ENCODE measurements at regions not wholly inside any gene's neighbourhood (a gene's known extent, or its start where the extent isn't known, plus 50 kb on each side); places are given as distances from the start of the nearest gene placed in this dataset.

GRCh38 chr5:167208911-167209310 is 1082.5 kb upstream of the WWC1 start:
- DNase-seq (ENCODE audit: insufficient read length, low spot score) = peak; percentile 25
- FAIRE-seq = no peak
- no peak for TF ChIP-seq POLR2A (IDR thresholded peaks at IDR 0.05; ENCODE audit: low read depth, low read length)

DNA sequence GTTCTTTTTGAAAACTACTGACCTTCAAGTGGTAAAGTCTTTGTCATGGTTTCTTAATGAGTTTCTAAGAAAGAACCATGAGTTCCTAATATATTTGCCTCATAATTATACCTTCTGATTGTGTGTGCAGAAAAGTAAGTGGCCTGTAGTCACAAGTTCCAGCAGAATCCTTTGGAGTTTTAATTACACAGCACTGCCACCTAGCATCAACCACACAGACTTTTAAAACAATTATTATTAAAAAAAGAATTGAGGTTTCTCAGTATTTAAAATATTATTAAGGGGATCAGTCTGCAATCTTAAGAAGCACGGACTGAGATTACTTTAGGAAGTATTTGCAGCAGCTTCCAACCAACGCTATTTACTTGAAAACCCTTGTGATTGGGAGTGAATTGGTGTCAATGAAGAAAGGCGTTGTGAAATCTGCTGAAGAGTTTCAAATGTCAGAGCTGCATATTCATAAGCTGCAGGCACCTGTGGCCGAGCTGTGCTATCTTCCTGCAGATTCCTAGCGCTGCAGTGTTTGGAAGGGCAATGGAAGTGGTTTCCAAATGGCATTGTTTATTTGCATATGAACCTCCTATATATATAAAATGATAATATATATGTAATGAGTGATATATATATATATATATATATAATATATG is 1074.2 kb upstream of the WWC1 start:
- DNase-seq (ENCODE audit: insufficient read length, low spot score) = no peak
- no peak for TF ChIP-seq POLR2A (IDR thresholded peaks at IDR 0.05; ENCODE audit: low read depth, low read length)
- FAIRE-seq = no peak

DNA sequence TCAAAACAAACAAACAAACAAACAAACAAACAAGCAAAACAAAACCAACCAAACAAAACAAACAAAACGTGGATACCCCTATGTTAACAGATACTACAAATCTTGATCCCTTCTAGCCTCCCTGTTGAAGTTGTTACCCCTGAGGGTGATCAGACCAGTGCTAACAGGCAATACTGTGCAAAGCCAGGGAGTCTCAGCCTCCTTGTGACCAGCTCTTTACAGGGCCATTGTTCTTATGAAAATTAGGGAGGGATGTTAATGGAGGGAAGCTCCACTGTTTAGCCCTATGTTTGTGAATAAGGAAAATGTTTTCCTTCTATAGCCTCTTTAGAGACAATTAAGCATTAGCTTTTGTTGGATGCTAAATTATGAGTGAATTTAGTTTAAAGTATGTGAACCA is 1072.1 kb upstream of the WWC1 start:
- no peak for TF ChIP-seq POLR2A (IDR thresholded peaks at IDR 0.05; ENCODE audit: low read depth, low read length)
- DNase-seq (ENCODE audit: insufficient read length, low spot score) (no peak), FAIRE-seq (no peak)

DNA sequence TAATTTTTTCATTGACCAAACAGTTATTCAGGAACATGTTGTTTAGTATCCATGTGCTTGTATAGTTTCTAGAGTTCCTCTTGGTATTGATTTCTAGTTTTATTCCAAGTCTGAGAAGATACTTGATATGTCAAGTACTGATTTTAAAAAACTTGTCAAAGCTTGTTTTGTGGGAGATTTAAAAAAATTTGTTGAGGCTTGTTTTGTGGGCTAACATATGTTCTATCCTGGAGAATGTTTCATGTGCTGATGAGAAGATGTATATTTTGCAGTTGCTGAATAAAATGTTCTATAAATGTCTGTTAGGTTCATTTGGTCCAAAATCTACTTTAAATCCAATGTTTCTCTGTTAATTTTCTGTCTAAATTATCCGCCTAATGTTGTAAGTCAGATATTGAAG is 1065.1 kb upstream of the WWC1 start:
- FAIRE-seq (no peak), DNase-seq (ENCODE audit: insufficient read length, low spot score) (no peak)
- TF ChIP-seq POLR2A (IDR thresholded peaks at IDR 0.05; ENCODE audit: low read depth, low read length) = no peak

DNA sequence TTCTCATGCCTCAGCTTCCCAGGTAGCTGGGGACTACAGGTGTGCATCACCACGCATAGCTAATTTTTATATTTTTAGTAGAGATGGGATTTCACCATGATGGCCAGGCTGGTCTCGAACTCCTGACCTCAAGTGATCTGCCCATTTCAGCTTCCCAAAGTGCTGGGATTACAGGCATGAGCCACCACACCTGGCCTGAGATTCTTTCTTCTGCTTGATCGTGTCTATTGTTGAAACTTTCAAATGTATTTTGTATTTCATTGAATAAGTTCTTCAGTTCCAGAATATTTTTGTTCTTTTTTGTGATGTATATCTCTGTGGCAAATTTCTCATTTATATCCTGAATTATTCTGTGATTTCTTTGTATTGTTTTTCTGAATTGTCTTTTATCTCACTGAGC is 1063.3 kb upstream of the WWC1 start:
- DNase-seq (ENCODE audit: insufficient read length, low spot score) (no peak), FAIRE-seq (no peak)
- no peak for TF ChIP-seq POLR2A (IDR thresholded peaks at IDR 0.05; ENCODE audit: low read depth, low read length)

DNA sequence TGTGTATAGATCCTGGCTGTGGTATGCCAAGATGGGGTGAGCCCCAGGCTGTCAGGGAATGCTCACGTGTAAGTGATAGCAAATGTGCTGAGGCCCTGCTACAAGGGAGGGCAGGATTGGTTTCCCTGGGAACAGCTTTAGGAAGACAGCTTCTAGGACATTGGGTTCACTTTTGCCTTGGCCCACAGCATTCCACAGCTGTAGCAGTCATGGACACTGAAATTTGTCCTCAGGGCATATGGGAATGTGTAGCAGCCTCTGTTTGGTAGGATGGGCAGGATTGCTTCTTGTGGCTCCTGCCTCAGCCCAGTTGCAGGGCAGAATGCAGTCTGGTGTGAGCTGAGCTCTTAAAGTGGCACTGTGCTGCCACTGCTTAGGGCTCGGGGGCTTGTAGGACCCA is 1061.7 kb upstream of the WWC1 start:
- TF ChIP-seq POLR2A (IDR thresholded peaks at IDR 0.05; ENCODE audit: low read depth, low read length) = no peak
- DNase-seq (ENCODE audit: insufficient read length, low spot score) (no peak), FAIRE-seq (no peak)

DNA sequence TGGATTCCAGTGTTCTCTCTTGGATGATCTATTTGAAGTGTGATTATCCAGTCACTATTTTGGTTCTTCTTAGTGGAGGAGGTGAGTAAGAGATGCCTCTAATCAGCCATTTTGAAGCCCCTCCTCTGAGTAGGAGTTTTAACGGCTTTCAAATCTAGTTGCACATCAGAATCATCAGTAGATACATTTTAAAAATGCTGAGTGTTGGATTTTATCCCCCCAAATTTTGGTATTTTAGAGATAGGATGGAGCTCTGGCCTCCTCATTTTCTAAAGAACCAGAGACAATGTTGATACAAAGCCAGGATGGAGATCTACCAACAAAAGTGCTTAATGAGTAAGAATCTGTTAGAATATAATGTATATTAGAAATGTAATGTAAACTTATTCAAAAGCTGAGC is 1061.0 kb upstream of the WWC1 start:
- no peak for TF ChIP-seq POLR2A (IDR thresholded peaks at IDR 0.05; ENCODE audit: low read depth, low read length)
- DNase-seq (ENCODE audit: insufficient read length, low spot score) (no peak), FAIRE-seq (no peak)

DNA sequence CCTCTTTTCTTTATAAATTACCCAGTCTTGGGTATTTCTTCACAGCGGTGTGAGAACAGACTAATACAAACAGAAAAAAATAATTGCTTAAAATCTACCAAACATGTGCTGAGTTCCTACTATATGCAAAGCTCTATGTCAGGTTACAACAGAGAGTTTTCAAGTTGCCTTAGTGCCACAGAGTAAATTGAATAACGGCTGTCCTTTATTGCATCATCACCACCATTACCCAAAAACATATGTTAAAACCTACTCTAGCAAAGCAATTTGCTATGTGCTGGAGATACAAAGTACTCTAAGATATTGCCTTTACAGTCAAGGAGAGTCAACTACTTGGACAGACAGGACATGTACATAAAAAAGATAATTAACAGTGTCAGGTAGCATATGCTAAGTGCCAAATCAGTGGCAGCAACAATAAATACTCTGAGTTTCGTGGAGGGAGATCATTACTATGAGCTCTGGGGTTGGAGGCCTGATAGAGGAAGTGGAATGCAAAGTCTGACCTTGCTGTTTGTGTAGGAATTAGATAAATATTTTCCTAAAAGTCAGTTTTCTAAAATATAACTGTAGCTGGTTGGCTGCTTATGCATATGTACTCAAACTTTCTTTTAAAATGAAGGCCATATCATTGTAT is 1058.7 kb upstream of the WWC1 start:
- TF ChIP-seq POLR2A (IDR thresholded peaks at IDR 0.05; ENCODE audit: low read depth, low read length) = no peak
- no peak for DNase-seq (ENCODE audit: insufficient read length, low spot score)
- no peak for FAIRE-seq

DNA sequence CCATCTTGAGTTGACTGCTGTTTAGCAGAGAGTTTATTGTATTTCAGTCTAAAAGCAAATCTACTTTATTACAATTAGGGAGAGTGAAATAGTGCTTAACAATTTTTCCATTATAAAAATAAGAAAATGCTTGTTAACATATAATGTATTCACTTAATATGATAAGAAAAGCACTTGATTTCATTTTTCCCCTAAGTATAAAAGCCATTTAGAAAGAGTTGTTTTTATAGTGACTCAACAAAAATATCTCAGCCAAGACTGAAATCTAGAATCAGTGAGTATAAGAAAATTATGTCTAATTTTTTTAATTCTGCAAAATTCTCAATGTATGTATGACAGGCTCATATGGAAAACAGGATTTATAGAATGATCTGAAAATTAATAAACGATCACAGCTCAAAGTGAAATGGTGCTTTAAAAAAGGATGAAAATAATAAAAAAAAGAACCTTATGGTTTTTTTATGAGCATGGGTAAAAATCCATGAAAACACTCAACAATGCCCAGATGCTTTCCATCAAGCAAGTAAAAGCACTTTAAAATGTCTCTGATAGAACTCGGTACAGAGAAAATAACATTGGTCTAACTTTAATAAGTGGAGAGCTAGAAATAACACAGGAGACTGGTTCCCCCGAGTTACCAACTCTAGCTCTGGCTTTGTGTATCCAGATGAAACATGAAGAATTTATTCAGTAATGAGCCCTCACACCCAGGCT is 1057.8 kb upstream of the WWC1 start:
- TF ChIP-seq POLR2A (IDR thresholded peaks at IDR 0.05; ENCODE audit: low read depth, low read length) = no peak
- no peak for FAIRE-seq
- DNase-seq (ENCODE audit: insufficient read length, low spot score) = no peak

- TF ChIP-seq POLR2A (IDR thresholded peaks at IDR 0.05; ENCODE audit: low read depth, low read length) = no peak
- DNase-seq (ENCODE audit: insufficient read length, low spot score) (no peak), FAIRE-seq (no peak)
These were observed 1049.9 kb upstream of the WWC1 start for GRCh38 chr5:167241436-167242067.

DNA sequence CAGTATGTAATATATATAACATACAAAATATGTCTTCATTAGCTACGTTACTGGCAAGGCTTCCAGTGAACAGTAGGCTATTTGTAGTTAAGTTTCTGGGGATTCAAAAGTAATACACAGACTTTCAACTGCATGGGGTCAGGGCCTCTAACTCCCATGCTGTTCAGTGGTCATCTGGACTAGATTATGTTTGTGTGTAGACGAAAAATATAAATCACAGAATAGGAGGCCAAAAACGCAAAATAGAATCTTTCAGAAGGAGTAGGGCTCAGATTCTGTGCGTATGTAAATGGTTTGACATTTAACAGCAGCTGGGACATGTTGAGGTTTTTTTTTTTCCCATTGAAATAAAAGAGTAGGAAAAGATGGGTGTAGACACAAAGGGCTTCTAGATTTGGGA is 1048.7 kb upstream of the WWC1 start:
- no peak for DNase-seq (ENCODE audit: insufficient read length, low spot score)
- TF ChIP-seq POLR2A (IDR thresholded peaks at IDR 0.05; ENCODE audit: low read depth, low read length) = no peak
- no peak for FAIRE-seq

DNA sequence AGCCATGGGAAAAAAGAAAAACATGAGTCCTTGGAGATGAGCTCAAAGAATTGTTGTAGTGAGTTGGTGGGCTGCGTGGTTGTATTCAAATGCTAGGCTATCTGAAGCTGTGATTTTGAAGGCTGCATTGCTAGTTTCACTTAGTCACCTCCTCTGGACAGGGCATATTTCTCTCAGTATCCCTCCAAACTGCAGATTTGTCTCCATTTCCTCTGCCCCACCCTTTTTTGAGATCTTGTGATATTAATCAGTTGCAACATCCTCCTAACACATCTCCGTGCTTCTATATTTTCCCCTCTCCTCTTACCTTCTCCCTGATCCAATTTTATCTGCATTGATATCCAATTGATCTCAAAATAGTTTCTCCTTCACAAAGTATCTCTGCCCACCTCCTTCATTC is 1048.0 kb upstream of the WWC1 start:
- no peak for TF ChIP-seq POLR2A (IDR thresholded peaks at IDR 0.05; ENCODE audit: low read depth, low read length)
- no peak for FAIRE-seq
- no peak for DNase-seq (ENCODE audit: insufficient read length, low spot score)

DNA sequence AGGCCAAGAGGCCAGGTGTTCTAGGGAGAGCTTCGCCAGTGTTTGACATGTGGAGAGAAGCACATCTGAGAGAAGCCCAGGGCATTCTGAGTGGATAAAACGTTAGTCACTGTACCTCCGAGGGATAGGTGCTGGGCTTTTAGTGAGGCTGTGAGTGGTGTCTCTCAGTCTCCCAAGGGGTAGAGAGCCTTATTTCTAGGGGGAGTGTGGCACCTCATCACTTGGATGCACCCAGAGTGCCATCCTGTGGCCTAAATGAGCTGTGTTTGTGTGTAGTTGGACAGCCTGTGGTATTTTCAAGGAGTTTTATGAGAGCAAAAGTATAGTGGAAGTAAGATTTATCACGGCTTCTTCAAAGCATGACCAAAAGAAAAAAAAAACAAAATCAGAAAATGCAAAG is 1046.9 kb upstream of the WWC1 start:
- no peak for TF ChIP-seq POLR2A (IDR thresholded peaks at IDR 0.05; ENCODE audit: low read depth, low read length)
- FAIRE-seq (no peak), DNase-seq (ENCODE audit: insufficient read length, low spot score) (peak; percentile 11)

- FAIRE-seq = no peak
- DNase-seq (ENCODE audit: insufficient read length, low spot score) = peak; percentile 6
- no peak for TF ChIP-seq POLR2A (IDR thresholded peaks at IDR 0.05; ENCODE audit: low read depth, low read length)
These were observed 1045.6 kb upstream of the WWC1 start for GRCh38 chr5:167245868-167246267.

All from H54 (cell line).